Testis (tissue), 2 donors: ENCODE measurements at regions not wholly inside any gene's neighbourhood (a gene's known extent, or its start where the extent isn't known, plus 50 kb on each side); places are given as distances from the start of the nearest gene placed in this dataset.

ENCODE experiments used
- POLR2A ChIP-seq: fragments of 450-650 bp; IDR thresholded peaks from one replicate; pipeline ENCODE4 v1.6.1; 2017; ENCODE audit warnings: antibody characterized with exemption, mild to moderate bottlenecking, moderate library complexity
- TF ChIP-seq, protein P1 (sequence below), 3 experiments: fragments of 450-650 bp in 2 of 3; fragments of 200-600 bp in 1 of 3; sonication (generic) in 1 of 3; IDR thresholded peaks; one replicate each; pipeline ENCODE4 v1.5.1; 2016 to 2019; ENCODE audit warnings: antibody characterized with exemption in 3 of 3, mild to moderate bottlenecking in 2 of 3, moderate library complexity in 1 of 3

DNA sequence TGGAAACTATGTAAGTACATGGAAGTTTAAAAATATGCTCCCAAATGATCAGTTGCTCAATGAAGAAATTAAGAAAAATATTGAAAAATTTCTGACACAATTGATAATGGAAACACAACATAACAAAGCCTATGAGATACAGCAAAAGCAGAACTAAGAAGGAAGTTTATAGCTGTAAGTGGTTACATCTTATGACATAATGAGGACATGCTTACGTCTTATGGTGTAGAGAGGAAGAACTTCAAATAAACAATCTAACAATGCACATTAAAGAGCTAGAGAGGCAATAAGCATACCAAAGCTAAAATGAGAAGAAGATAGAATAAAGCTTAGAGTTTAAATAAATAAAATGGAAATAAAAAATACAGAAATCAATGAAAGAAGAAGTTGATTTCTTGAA, 50.0 kb upstream of the CEACAM21 start:
- TF ChIP-seq POLR2A: no peak
- TF ChIP-seq, protein P1, sequence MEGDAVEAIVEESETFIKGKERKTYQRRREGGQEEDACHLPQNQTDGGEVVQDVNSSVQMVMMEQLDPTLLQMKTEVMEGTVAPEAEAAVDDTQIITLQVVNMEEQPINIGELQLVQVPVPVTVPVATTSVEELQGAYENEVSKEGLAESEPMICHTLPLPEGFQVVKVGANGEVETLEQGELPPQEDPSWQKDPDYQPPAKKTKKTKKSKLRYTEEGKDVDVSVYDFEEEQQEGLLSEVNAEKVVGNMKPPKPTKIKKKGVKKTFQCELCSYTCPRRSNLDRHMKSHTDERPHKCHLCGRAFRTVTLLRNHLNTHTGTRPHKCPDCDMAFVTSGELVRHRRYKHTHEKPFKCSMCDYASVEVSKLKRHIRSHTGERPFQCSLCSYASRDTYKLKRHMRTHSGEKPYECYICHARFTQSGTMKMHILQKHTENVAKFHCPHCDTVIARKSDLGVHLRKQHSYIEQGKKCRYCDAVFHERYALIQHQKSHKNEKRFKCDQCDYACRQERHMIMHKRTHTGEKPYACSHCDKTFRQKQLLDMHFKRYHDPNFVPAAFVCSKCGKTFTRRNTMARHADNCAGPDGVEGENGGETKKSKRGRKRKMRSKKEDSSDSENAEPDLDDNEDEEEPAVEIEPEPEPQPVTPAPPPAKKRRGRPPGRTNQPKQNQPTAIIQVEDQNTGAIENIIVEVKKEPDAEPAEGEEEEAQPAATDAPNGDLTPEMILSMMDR (IDR thresholded peaks at IDR 0.05): no peak
